ENCODE measurements at regions not wholly inside any gene's neighbourhood (a gene's known extent, or its start where the extent isn't known, plus 50 kb on each side); places are given as distances from the start of the nearest gene placed in this dataset.

DNA sequence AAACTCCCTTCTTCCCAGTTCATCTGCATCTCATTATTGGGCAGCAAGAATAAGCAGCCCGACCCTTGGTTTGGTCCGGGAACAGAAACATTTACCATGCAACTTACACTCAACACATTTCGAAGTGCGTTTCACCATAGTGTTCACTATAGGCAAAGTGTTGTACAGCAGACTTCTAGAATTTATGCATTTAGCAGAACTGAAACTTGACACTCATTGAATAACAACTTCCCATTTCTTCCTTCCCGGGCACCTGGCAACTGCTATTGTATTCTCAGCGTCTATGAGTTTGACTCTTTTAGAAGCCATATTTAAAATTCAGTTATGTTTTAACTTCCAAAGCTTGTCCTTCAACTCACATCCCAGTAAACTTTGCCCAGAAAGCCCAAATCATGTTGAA is 840.6 kb downstream of the NLGN4X start:
- no peak overlapping the region for H3K4me2 ChIP-seq
- H3K79me2 ChIP-seq (ENCODE audit: insufficient read depth, low read depth): no peaks in the 10 kb centered on the region
- no peaks in the 10 kb centered on the region for H3K36me3 ChIP-seq (ENCODE audit: insufficient read depth)
- no peak overlapping the region for H3K9ac ChIP-seq
- H3K4me3 ChIP-seq (IDR thresholded peaks at IDR 0.05; ENCODE audit: insufficient read depth, low read depth, low read length): no peak overlapping the region
- TF ChIP-seq, protein P1, sequence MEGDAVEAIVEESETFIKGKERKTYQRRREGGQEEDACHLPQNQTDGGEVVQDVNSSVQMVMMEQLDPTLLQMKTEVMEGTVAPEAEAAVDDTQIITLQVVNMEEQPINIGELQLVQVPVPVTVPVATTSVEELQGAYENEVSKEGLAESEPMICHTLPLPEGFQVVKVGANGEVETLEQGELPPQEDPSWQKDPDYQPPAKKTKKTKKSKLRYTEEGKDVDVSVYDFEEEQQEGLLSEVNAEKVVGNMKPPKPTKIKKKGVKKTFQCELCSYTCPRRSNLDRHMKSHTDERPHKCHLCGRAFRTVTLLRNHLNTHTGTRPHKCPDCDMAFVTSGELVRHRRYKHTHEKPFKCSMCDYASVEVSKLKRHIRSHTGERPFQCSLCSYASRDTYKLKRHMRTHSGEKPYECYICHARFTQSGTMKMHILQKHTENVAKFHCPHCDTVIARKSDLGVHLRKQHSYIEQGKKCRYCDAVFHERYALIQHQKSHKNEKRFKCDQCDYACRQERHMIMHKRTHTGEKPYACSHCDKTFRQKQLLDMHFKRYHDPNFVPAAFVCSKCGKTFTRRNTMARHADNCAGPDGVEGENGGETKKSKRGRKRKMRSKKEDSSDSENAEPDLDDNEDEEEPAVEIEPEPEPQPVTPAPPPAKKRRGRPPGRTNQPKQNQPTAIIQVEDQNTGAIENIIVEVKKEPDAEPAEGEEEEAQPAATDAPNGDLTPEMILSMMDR (conservative IDR thresholded peaks at IDR 0.05; ENCODE audit: low read depth, low read length): no peak
- H3K27me3 ChIP-seq (ENCODE audit: insufficient read depth, low read depth): no peaks in the 10 kb centered on the region
- no peak overlapping the region for H3K27ac ChIP-seq
- no peaks in the 10 kb centered on the region for H3K4me1 ChIP-seq (ENCODE audit: low read depth, poor library complexity, severe bottlenecking)
- H4K20me1 ChIP-seq (ENCODE audit: insufficient read depth): no peaks in the 10 kb centered on the region
- H2AFZ ChIP-seq (ENCODE audit: low read depth): no peak overlapping the region

DNA sequence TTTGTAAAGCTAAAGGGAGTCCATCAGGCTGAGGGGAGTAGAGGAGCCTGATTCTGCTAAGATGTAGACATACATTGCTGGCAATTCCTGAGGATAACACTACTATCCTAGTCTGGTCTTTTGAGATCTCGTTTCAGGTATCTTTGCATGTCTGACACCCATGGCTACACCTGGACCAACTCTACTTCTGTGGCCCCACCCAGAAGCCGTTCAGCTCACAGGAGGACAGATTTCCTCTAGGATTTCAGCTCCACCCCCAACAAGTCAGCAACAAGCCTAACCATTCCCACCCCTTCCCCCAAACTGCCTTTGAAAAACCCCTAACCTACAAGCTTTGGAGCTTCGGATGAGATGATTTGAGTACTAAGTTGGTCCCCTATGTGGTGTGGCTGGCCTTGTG is 848.2 kb downstream of the NLGN4X start:
- Histone ChIP-seq H3K27ac (no peak overlapping the region), H3K9ac (no peak overlapping the region), H3K4me3 (IDR thresholded peaks at IDR 0.05; ENCODE audit: insufficient read depth, low read depth, low read length) (no peak overlapping the region), H3K27me3 (ENCODE audit: insufficient read depth, low read depth) (no peaks in the 10 kb centered on the region), H4K20me1 (ENCODE audit: insufficient read depth) (no peaks in the 10 kb centered on the region), H3K4me1 (ENCODE audit: low read depth, poor library complexity, severe bottlenecking) (no peaks in the 10 kb centered on the region), H2AFZ (ENCODE audit: low read depth) (no peak overlapping the region), H3K36me3 (ENCODE audit: insufficient read depth) (no peaks in the 10 kb centered on the region), H3K4me2 (no peak overlapping the region), H3K79me2 (ENCODE audit: insufficient read depth, low read depth) (no peaks in the 10 kb centered on the region)
- TF ChIP-seq, protein P1 (conservative IDR thresholded peaks at IDR 0.05; ENCODE audit: low read depth, low read length): no peak

- Histone ChIP-seq H3K4me1 (ENCODE audit: low read depth, poor library complexity, severe bottlenecking) (no peaks in the 10 kb centered on the region), H3K4me3 (IDR thresholded peaks at IDR 0.05; ENCODE audit: insufficient read depth, low read depth, low read length) (no peak overlapping the region), H2AFZ (ENCODE audit: low read depth) (no peak overlapping the region), H3K79me2 (ENCODE audit: insufficient read depth, low read depth) (no peaks in the 10 kb centered on the region), H3K4me2 (no peak overlapping the region), H3K36me3 (ENCODE audit: insufficient read depth) (no peaks in the 10 kb centered on the region), H3K27me3 (ENCODE audit: insufficient read depth, low read depth) (no peaks in the 10 kb centered on the region), H3K27ac (no peak overlapping the region), H4K20me1 (ENCODE audit: insufficient read depth) (no peaks in the 10 kb centered on the region), H3K9ac (no peak overlapping the region)
- TF ChIP-seq, protein P1 (conservative IDR thresholded peaks at IDR 0.05; ENCODE audit: low read depth, low read length): no peak
Observed at GRCh38 chrX:5341902-5342301, 886.8 kb downstream of the NLGN4X start.

DNA sequence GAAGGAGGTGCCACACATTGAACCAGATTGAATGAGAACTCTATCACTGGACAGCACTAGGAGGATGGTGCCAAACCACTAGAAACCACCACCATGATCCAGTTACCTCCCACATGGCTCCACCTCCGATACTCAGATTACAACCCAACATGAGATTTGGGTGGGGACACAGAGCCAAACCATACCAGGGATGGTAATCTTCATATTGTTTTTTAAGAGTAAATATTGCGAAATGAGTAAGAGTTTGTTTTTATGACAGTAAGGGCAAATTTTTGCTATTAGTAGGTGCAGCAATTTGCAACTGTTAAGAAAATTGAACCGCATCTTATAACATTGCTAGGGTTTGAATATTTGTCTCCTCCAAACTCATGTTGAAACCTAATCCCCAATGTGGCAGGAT is 891.5 kb downstream of the NLGN4X start:
- TF ChIP-seq, protein P1 (conservative IDR thresholded peaks at IDR 0.05; ENCODE audit: low read depth, low read length): no peak
- Histone ChIP-seq H2AFZ (ENCODE audit: low read depth) (no peak overlapping the region), H3K9ac (no peak overlapping the region)

More for the DNA sequence above, 891.5 kb downstream of the NLGN4X start:
- Histone ChIP-seq H4K20me1 (ENCODE audit: insufficient read depth) (no peaks in the 10 kb centered on the region), H3K4me1 (ENCODE audit: low read depth, poor library complexity, severe bottlenecking) (no peaks in the 10 kb centered on the region), H3K27me3 (ENCODE audit: insufficient read depth, low read depth) (no peaks in the 10 kb centered on the region), H3K79me2 (ENCODE audit: insufficient read depth, low read depth) (no peaks in the 10 kb centered on the region), H3K27ac (no peak overlapping the region), H3K4me3 (IDR thresholded peaks at IDR 0.05; ENCODE audit: insufficient read depth, low read depth, low read length) (no peak overlapping the region), H3K36me3 (ENCODE audit: insufficient read depth) (no peaks in the 10 kb centered on the region), H3K4me2 (no peak overlapping the region)
